OCI-LY3 (cell line): ENCODE measurements at regions not wholly inside any gene's neighbourhood (a gene's known extent, or its start where the extent isn't known, plus 50 kb on each side); places are given as distances from the start of the nearest gene placed in this dataset.

Experiments used
- H2AFZ ChIP-seq: fragments of 200-600, 300-600 bp; shearing (Covaris generic); 2 replicates; pipeline ENCODE4 v1.6.0; 2014; ENCODE audit warnings: antibody characterized with exemption, low read depth, low read length
- H3K27ac ChIP-seq: fragments of 200-600, 300-600 bp; sonication (generic); 2 replicates; pipeline ENCODE4 v1.5.1; 2014; ENCODE audit warnings: mild to moderate bottlenecking, low read length, moderate library complexity, mixed read lengths
- H3K27me3 ChIP-seq: fragments of 200-600, 300-600 bp; sonication (generic); 2 replicates; pipeline ENCODE4 v1.6.1; 2014; ENCODE audit warnings: low read depth, low read length, mixed read lengths
- H3K36me3 ChIP-seq: fragments of 200-600, 300-600 bp; sonication (generic); replicated peaks from 2 replicates; pipeline ENCODE3; 2014; ENCODE audit warnings: low read depth, low read length, mixed read lengths
- H3K4me1 ChIP-seq: fragments of 300-600, 200-600 bp; sonication (generic); 2 replicates; pipeline ENCODE4 v1.6.1; 2014; ENCODE audit warnings: low read length, mixed read lengths
- H3K4me2 ChIP-seq: fragments of 200-600, 300-600 bp; sonication (generic); 2 replicates; pipeline ENCODE4 v1.6.1; 2014; ENCODE audit warnings: low read length, mixed read lengths
- H3K4me3 ChIP-seq: fragments of 300-600, 200-600 bp; sonication (generic); 2 replicates; pipeline ENCODE4 v1.5.1; 2014; ENCODE audit warnings: antibody characterized with exemption, mild to moderate bottlenecking, low read length, moderate library complexity
- H3K79me2 ChIP-seq: fragments of 300-600, 200-600 bp; shearing (Covaris generic); 2 replicates; pipeline ENCODE4 v1.6.1; 2014; ENCODE audit warnings: mild to moderate bottlenecking, low read length, mixed read lengths
- H3K9ac ChIP-seq: fragments of 300-600, 200-600 bp; shearing (Covaris generic); 2 replicates; pipeline ENCODE4 v1.6.0; 2014; ENCODE audit warnings: mild to moderate bottlenecking, low read length, moderate library complexity
- H3K9me3 ChIP-seq: fragments of 200-600, 300-600 bp; shearing (Covaris generic); 2 replicates; pipeline ENCODE4 v1.6.1; 2014; ENCODE audit warnings: low read length, mixed read lengths; ENCODE audit not compliant: insufficient read depth
- H4K20me1 ChIP-seq: fragments of 200-600, 300-600 bp; sonication (generic); 2 replicates; pipeline ENCODE4 v1.6.1; 2016; ENCODE audit warnings: low read length, mixed read lengths; ENCODE audit not compliant: insufficient read depth
- CTCF ChIP-seq: fragments of 200-600, 300-600 bp; sonication (generic); IDR thresholded peaks from 2 replicates; pipeline ENCODE4 v1.5.1; 2014; ENCODE audit warnings: antibody characterized with exemption, low read length, low read depth
- EZH2phosphoT487 ChIP-seq: fragments of 200-600 bp; shearing (Covaris generic); IDR thresholded peaks from 2 replicates; pipeline ENCODE4 v1.6.1; 2018; ENCODE audit warnings: antibody characterized with exemption, mixed run types, low read depth

GRCh38 chr5:168052686-168053085 lies 238.8 kb upstream of the WWC1 start:
- H3K27ac ChIP-seq: no peak overlapping the region
- no peak for TF ChIP-seq EZH2phosphoT487
- no peak for TF ChIP-seq CTCF
- H3K9me3 ChIP-seq: no peaks in the 10 kb centered on the region

DNA sequence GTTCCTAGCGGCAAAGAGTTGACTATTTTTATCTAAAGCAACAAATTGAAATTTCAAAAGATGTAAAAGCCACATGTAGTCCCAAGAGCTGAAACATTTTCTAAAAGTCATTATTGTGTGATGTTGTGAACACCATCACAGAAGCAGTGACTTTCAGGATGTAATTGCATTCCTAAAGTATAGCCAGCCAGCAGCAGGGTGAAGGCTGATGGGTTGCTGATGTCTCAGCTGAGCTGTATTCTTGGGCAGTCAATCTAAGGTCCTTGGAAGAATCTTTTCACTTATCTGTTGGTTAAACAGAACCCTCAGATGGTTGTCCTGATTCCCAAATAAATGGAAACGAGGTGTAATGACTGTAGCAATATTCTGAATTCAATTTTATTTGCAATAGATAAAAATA lies 237.4 kb upstream of the WWC1 start:
- H3K9me3 ChIP-seq: peaks cover 6% of the 10 kb centered on the region; the same call in 1 of the 2 replicates
- H3K79me2 ChIP-seq: no peaks in the 10 kb centered on the region
- no peak overlapping the region for H3K4me2 ChIP-seq
- no peaks in the 10 kb centered on the region for H3K4me1 ChIP-seq
- H4K20me1 ChIP-seq: no peaks in the 10 kb centered on the region
- H3K4me3 ChIP-seq: no peak overlapping the region
- no peak overlapping the region for H3K9ac ChIP-seq
- peaks cover 19% of the 10 kb centered on the region; the same call in 1 of the 2 replicates for H3K27me3 ChIP-seq
- no peak overlapping the region for H3K27ac ChIP-seq
- H2AFZ ChIP-seq: no peak overlapping the region
- no peaks in the 10 kb centered on the region for H3K36me3 ChIP-seq
- no peak for TF ChIP-seq CTCF
- no peak for TF ChIP-seq EZH2phosphoT487

More at GRCh38 chr5:168052686-168053085, 238.8 kb upstream of the WWC1 start:
- Histone ChIP-seq H3K4me3 (no peak overlapping the region), H3K27me3 (peaks cover 29% of the 10 kb centered on the region), H3K36me3 (no peaks in the 10 kb centered on the region), H3K79me2 (no peaks in the 10 kb centered on the region), H3K9ac (no peak overlapping the region), H4K20me1 (no peaks in the 10 kb centered on the region), H3K4me2 (no peak overlapping the region), H3K4me1 (no peaks in the 10 kb centered on the region), H2AFZ (no peak overlapping the region)

DNA sequence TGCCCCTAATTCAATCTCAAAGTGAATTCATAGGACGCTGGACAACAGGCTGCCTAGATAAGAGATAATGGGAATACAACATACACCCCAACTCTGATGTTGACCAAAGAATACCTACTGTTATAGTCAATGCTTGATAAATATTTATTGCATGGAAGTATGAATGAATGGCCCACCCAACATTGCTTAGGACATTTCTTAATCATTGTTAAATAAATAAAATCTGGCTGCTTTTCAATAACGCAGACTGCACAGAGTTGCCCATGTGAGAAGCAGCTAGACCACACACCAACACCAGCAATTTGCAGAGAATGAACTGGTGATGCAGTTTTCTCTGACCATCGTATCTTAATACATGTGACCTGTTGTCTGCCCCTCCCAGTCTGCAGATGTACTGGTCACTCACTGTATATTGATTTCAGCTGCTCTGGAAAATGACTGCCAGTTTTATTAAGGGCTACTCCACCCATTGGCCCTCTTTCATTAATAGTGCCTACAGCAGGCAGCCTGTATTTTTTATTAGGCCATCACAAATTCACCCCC lies 236.2 kb upstream of the WWC1 start:
- no peaks in the 10 kb centered on the region for H3K4me1 ChIP-seq
- H3K36me3 ChIP-seq: no peaks in the 10 kb centered on the region

GRCh38 chr5:168055961-168056360 lies 235.5 kb upstream of the WWC1 start:
- Histone ChIP-seq H3K36me3 (no peaks in the 10 kb centered on the region), H3K9ac (no peak overlapping the region), H3K79me2 (no peaks in the 10 kb centered on the region), H4K20me1 (no peaks in the 10 kb centered on the region), H3K4me3 (no peak overlapping the region), H3K4me1 (no peaks in the 10 kb centered on the region), H2AFZ (no peak overlapping the region), H3K27me3 (peaks cover 10% of the 10 kb centered on the region; the same call in 1 of the 2 replicates), H3K4me2 (no peak overlapping the region), H3K27ac (no peak overlapping the region), H3K9me3 (peaks cover 6% of the 10 kb centered on the region; the same call in 1 of the 2 replicates)
- TF ChIP-seq CTCF (no peak), EZH2phosphoT487 (no peak)

More for the DNA sequence above, 236.2 kb upstream of the WWC1 start:
- Histone ChIP-seq H3K4me2 (no peak overlapping the region), H4K20me1 (no peaks in the 10 kb centered on the region), H3K4me3 (no peak overlapping the region), H3K9me3 (peaks cover 6% of the 10 kb centered on the region; the same call in 1 of the 2 replicates), H3K79me2 (no peaks in the 10 kb centered on the region), H3K27ac (no peak overlapping the region), H3K9ac (no peak overlapping the region), H3K27me3 (peaks cover 14% of the 10 kb centered on the region; the same call in 1 of the 2 replicates), H2AFZ (no peak overlapping the region)
- no peak for TF ChIP-seq EZH2phosphoT487
- TF ChIP-seq CTCF: no peak
